Fibroblast of skin of abdomen (primary cell): ENCODE measurements at regions not wholly inside any gene's neighbourhood (a gene's known extent, or its start where the extent isn't known, plus 50 kb on each side); places are given as distances from the start of the nearest gene placed in this dataset.
A peak's percentile ranks its signal among the peaks of the same experiment; 100 is the strongest.

Source experiments
- DNase-seq: peaks from one replicate; pipeline ENCODE4 v3.0.0-alpha.2; 2013

DNA sequence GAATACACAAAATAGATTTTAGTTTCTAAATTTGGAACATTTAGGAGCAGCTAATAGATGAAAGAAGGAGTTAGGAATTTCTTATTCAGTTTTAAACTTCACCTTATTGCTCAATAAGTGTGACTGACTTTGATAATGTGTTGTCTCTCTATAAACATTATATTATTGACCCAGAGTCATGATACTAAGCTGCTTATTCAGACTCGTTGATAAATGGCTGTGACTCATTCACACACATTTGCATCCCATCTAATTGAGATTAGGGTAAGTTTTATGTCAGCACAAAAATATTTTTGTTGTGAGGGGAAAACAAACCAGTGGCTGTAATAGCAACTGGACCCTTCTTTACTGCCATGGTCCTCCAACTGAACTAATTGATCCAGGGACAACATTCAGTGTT lies 137.6 kb downstream of the GOLIM4 start:
- DNase-seq = no peak

DNA sequence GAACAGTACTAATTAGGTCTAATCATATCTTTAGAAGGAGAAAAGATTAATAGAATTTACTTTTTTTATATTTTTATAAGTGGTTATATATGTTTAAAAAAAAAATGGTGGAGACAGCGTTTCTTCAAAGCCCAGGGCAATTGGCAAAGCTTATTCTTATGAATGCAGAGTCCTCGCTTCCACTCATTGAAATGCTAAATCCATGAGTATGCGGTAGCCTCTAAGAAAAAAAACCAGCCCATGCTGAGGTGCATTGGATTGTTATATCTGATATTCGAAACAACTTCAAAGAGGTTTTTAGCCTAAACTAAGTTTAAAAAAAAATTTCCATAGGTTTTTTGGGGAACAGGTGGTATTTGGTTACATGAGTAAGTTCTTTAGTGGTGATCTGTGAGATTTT lies 142.8 kb downstream of the GOLIM4 start:
- DNase-seq = no peak

DNA sequence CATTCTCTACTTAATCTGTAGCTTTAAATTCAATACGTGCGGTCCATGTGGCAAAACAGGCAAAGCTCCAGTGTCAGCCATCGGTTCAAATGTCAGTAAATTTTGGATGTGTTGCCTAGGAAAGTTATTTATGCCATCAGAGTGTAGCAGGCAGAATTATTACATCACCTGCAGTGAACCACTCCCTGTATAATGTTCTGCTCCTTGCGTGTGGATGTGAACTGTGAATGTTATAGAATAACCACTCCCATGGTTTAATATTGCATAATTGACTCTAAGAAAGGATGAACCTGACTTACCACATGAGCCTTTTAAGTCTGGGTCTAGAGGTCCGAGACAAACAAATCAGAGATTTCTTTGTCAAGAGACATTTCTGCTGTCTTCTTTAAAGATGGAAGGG lies 145.5 kb downstream of the GOLIM4 start:
- DNase-seq = no peak

DNA sequence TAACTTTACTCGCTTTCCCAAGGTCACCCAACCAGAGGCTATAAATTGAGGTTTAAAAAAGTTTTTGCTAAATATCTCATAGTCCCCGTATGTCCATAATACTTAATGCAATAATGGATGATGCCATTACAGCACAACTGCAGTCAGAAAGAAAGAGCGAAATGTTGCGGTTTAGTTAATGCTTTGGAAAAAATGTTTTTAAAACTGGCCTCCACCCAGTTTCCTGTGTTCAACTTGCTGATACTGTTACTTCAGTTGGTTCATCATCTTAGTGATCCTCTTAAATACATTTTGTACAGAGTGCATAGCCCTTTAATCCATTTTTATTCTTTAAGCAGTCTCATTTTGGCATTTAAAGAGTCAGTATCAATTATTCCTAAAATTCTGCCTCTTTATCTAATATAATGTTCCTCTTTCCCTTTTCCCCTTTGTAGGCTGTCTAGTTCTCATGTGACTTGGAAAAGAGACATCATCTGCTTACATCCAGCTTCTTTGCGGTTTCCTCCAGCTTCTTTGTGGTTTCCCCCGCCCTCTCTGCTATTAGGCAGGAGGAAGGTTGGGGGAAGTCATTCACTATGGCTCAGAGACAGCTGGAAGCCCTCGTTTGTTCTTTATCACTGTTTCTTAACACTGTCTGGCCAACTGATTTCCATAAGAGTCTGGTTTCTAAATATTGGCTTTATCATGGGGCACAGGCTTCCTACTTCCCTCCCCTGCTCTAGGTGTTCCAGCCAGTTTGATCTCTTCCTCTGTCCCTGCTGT lies 154.3 kb downstream of the GOLIM4 start:
- DNase-seq = peak; percentile 94

DNA sequence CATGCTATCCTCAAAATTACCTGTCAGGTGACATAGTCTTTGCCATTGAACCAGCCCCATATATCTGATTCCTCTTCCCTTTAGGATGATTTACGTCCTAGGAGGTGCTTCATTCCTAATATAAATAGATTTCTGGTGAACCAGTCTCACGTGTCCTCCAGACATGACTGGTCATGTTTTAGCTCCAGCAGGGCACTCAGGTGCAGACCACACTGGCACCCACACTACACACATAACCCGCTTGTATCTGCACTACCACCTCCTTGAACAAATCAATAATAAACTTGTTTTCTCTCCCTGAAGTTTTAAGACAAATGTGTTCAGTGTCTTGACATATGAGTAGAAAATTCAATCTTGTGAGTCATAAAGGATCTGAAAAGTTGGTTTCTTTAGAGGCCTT lies 155.5 kb downstream of the GOLIM4 start:
- DNase-seq = peak; percentile 20

DNA sequence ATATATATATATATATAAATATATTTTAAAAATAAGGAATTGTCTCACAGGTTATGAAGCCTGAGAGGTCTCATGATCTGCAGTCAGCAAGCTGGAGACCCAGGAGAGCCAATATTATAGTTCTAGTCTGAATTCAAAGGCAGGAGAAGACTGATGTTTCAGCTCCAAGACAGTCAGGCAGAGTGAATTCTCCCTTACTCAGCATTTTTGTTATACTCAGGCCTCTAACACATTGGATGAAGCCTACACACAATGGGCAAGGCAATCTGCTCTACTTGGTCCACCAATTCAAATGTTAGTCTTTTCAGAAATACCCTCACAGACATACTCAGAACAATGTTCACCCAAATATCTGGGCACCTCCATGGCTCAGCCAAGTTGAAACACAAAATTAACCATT lies 157.2 kb downstream of the GOLIM4 start:
- no peak for DNase-seq

DNA sequence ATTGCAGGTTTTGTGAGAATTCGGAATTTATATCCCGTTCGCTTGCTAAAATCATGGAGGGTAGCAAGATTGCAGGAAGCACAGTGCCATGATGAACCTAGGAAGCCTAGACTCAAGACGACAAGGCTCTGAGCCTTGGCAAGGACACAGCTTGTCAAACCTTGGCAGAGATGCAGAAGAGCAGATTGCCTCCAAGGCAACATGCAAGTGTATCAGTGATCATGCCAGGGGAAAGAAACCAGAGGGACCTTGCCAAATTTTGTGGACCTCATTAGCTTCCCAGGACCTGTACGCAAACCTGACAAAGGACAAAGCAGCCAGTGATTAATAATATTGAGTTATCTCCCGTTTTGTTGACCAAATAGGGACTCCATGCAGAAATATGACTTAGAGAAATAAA lies 159.7 kb downstream of the GOLIM4 start:
- no peak for DNase-seq

DNA sequence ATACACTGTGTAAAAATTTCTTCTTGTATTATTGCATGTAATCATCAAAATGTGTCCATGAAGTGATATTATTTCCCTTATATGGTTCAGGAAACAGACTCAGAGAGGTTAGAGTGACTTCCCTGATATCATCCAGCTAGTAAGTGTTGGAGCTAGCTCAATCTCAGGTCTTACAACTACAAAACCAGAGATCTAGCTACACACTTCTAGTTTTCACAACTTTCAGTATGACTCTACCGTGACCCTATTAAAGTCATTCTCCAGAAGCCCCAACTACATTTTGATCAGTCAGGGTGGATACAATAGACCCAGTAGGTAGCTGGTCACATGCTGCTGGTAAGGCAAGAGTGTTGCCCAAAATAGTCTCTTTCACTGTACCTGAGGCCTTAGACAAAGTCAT lies 165.3 kb downstream of the GOLIM4 start:
- DNase-seq = no peak

DNA sequence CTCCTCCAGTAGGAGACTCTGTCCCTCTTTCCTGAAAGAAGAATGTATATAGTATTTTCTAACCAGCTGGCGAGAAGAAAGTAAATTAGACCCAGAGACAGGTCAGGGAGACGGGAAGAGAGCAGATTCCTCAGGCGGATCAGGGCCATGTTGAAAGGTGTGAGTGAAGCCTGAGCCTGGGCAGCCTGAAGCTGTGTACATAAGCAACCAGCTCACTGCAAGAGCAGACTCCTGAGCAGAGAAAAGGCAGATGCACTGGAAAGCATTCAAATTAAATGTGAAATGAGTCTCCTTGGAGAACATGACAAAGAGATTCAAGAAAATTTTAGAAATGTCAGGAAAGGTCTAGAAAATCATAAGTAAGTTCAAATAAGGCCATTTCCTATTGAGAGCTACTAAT lies 165.8 kb downstream of the GOLIM4 start:
- no peak for DNase-seq

DNA sequence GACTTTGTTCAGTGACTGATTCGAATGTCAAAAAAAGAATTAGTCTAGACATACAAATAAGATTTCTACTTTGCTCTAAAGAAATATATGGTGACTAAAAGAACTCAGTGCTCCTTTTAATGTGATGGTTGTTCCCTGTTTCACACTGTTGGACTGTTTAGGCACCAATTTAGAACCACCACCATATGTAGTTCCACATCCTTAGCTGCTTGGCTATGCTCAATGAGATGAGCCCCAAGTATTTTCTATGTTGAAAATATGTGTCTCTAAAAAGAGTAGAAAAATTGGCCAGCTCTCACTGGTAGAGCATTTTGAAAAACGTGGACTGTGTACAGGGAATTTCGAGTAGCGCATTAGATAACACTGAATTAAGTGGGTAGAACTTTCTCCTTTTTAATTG lies 167.3 kb downstream of the GOLIM4 start:
- no peak for DNase-seq

DNA sequence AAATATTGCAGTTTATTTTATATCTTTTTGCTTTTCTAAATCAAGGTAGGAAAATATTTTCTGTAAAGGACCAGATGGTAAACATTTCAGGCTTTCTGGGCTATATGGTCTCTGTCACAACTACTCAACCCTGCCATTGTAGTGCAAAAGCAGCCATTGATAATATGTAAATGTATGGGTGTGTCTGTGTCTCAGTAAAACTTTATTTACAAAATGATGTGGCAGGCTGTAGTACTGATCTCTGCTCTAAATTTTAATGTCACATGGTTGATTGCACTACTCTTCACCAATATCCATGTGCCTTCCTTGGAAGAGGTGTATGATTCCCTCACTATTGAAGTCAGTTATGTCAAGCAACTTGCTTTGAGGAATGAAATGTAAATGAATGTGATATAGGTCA lies 175.0 kb downstream of the GOLIM4 start:
- DNase-seq = no peak

DNA sequence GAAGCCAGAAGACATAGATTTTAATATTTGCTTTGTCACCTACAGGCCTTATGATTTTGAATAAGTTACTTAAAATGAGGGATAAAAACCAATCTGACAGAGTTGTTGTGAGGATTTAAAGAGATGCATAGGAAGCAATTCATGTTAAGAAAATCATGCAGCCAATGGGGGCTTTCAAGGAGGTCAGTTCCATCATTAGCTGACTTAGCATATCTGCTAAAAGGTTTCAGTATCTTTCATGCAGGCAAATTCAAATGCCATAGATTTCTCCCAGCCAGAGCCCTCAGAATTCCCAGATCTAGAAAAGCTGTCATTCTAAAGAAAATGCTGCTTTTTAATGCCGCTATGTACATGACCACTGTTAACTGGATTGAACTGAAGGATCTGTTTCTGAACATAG lies 176.1 kb downstream of the GOLIM4 start:
- no peak for DNase-seq

DNA sequence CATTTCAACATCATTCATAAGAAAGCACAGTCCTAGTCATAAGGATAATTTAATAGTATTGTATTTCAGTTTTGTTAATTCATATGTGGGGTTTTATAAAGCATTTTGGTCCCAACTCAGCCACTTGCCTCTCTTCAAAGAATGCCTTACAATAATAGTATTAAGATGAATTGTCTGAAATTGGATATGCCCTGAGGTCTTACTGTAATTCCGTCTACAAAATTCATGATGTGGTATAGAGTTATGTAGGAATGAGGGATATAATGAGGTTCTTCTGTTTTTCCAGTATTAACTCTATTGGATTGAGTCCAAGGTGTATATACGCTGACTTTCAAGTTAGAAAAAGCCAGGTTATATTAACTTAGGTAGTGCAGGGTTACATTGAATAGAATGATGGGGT lies 177.0 kb downstream of the GOLIM4 start:
- peak; percentile 27 for DNase-seq

DNA sequence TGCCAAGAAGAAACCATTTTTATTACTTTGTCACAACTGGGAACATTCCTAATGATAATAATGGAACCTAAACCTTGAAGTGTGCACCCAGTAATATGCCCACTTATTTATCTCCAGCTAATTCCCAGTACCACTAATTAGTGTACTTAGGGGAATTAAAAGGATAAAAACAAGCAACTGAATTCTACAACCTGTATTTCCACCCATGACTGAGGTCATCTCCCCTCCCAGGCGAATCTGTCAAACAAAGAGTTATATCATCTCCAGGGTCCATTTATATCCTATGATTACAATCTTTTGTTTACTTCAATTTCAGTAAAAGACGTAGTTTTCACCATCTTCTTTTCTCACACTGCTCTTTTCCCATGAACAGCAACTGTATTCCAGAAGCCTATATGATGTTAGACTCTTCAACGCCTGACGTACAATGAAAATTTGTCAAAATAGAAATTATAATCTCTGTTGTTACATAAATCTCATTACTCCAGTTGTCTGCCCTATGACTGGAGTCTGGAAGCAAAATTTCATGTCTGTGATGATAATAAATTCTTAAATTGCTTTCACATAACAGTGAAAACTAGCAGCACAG lies 177.6 kb downstream of the GOLIM4 start:
- no peak for DNase-seq

DNA sequence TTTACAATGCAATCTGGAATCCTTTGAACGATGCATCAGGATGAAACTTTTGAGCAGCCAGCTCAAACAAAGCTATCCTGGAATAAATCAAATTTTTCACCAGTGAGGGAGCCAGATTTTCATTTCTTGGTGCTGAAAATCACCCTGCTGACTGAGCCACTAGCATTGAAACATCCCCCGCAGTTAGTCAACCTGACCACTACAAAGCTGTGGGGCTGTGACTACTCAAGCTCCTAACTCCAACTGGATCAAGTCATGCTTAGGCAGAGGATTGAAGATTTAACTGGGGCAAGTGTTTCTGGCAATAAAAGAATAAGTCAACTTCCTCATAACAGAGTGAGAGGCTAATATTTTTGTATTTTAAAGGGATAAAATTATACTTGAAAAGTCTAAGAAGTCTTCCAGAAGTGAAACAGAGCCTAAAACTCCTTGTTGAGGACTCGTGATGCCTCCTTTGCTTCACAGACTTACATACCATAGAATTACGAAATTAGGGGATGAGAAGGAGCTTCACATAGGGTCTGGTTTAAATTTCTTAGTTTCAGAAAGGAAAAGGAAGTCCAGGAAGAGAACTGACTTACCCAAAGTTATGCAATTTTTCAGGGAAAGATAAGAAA lies 177.8 kb downstream of the SERPINI1 start:
- peak; percentile 47 for DNase-seq

DNA sequence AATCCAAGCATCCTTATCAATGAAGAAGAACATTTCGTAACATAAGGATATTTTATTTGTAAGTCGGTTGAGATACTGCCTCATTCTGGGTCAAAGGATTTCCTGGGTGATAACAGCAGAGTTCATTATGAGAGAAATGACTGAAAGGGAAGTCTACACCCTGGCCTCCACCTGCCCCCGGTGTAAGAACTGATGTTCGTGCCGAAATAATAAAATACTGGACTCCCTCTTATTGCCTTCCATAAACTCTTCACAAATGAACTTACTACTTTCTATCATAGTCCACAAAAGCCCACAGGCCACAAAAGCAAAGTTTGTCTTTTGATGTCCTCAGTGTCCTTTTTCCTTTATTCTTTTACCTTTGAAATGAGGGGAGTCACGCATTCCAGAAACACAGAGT lies 174.4 kb downstream of the SERPINI1 start:
- no peak for DNase-seq

DNA sequence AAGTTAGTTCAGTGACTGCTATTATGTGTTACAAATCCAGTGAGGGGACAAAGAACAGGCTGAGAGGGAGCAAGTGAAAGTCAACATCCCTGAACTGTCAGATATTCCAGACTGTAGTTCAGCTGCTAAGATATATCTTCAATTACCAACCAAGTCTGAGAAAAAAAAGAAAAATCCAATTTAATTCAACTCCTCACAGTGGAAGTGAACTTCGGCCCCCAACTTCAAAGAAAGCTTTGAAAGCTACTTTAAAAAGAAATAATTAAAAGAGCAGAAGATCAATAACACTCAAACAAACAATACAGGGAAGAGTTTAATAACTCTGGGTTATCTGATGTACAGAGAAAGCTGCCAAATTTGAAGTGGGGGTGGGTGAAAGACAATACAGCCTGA lies 174.0 kb downstream of the SERPINI1 start:
- no peak for DNase-seq

DNA sequence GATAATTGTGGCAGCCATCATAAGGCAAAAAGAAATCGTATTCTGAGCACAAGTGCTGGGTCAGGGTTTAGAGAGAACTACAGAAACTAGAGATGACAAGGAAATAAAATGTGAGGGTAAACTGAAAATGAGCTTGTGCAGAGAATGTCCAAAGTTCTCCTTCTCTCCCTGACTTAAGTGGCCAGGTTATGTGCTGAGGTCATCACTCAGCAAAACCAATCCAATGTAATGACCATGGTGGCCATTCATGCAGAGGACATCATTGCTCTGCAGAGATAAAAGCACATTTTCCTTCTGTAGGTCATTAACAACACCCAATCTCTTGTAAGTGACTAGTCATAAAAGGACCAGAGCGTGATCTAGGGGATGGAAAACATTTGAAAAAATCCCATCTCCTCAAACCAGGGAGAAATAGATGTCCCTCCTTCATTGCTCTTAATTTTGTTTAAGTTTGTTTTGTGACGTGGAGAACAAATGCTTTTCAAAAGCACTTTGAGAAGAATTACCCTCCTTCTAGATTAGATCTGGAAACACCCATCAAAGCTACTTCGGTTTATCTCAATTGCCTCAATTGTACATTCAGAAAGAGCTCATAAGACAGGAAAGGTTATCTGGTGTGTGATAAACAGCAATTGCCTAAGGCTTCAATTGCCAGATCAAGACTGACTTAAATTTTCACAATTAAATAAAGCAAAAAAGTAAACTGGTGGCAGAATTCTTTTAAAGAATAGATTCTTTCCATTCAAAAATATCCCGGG lies 173.4 kb downstream of the SERPINI1 start:
- DNase-seq = no peak

DNA sequence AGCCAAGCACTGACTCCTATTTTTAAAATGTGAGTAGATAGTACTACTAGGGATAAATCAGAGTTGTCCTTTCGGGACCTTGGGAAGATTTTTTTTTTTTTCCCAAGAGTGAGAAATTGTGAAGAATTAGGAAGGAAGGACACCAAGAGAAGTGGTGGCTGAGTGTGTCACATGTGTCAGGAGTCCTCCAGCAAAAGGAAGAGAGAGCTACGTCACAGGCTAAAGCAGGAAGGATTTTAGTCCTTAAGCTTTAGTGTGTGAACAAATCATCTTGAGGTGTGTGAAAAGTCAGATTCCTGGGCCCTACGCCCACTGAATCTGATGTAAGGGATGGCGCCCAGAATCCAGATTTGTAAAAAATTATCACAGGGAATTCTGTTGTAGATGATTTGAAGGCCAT lies 172.7 kb downstream of the SERPINI1 start:
- no peak for DNase-seq

DNA sequence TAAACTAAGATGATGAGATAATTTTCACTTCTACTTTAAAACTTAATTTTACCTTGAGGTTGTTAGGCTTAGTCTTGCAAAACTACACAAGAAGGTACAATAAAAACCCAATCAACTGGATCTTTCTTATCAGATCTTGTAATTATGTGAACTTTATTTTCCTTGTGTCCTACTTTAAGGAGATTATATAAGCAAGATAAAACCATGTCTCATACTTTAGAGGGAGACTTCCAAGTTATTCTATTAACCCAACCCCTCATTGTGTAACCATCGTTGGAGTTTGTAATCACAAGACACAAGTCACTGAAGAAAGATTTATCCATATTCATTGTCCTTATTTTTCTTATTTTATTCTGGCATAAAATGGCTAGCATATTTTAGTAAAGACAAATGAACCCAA lies 165.6 kb downstream of the SERPINI1 start:
- DNase-seq = no peak

DNA sequence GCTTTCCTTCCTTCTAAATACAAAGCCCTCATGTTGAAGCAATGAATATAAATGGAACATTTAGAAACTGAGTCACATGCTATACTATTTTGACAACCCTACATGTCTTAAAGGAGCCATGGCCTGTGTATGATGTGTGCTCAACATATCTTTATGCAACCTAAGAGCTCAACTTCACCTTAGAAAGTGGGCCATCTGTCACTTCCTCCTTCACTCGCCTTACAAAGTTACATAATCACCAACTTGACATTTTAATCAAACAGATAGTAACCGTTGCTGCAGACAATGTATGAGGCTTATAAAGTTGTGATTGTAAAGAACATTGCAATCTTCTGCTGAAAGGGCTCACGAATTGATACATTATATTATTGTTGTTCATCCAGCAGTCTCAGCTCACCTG lies 163.6 kb downstream of the SERPINI1 start:
- DNase-seq = no peak

DNA sequence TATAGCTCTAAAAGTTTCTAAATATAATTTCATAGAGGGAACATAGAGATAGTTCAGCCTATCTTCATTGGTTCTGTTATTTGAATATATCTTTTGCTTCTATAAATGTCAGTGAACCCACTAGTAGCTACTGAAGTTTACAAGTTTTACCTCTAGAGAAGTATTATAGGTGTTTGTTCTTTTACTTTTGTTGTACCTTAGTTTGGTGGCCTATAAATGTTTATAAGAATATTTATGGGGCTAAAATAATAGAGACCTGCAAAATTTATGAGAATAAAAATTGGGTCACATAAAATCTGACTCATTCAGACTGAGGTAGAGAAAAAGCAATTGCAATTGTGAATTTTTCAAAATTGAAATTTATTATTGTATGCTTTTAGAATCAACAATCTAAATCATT lies 162.6 kb downstream of the SERPINI1 start:
- no peak for DNase-seq

DNA sequence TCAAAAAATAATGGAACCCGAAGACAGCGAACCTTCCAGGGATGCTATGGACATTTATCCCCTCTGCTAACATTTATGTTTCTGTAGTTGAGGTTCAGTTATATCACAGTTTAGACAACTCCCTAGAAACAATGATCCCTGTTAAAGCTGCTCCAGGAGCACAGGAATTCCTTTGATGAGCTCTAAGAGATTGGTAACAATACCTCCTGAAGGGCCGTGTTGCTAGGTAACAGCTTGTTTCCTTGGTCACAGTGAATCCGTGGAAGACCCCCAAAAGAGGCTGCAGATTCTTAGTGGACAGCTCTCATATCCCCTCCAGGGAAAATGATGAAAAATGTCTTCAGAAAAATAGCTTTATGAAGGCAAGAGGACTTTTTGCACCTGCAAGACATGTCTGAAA lies 160.2 kb downstream of the SERPINI1 start:
- no peak for DNase-seq

DNA sequence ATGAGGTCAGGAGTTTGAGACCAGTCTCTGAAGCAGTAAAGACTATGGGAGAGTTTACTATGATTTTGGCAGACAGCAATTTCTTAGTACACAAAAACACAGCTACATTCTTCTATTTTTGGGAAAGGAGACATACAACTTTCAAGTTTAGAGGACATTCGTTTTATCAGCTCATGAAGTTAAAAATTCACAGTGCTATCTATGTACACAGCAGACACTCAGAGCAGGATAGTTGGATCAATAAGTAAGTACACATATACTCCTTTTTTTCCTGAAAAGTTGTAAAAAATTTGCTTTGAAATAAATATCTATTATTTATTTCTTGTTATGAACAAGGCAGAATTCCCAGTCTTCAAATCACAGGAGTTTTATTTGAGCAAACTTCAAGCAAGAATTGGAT lies 159.7 kb downstream of the SERPINI1 start:
- DNase-seq = no peak
